ENCODE measurements at regions not wholly inside any gene's neighbourhood (a gene's known extent, or its start where the extent isn't known, plus 50 kb on each side); places are given as distances from the start of the nearest gene placed in this dataset.

- DNase-seq = no peak
Observed at GRCh38 chr13:78325585-78325984, 277.8 kb downstream of the POU4F1 start.

GRCh38 chr13:78323848-78324247 is 279.5 kb downstream of the POU4F1 start:
- DNase-seq = no peak

- DNase-seq = no peak
Observed at GRCh38 chr13:78323040-78323439, 280.3 kb downstream of the POU4F1 start.

- no peak for DNase-seq
Observed at GRCh38 chr13:78319101-78319627, 284.2 kb downstream of the POU4F1 start.

GRCh38 chr13:78317030-78317429 is 286.3 kb downstream of the POU4F1 start:
- no peak for DNase-seq

GRCh38 chr13:78309497-78310180 is 293.7 kb downstream of the POU4F1 start:
- DNase-seq = no peak

- DNase-seq = no peak
Observed at GRCh38 chr13:78306519-78307206, 296.7 kb downstream of the POU4F1 start.

- no peak for DNase-seq
Observed at GRCh38 chr13:78305171-78305570, 298.2 kb downstream of the POU4F1 start.

GRCh38 chr13:78299832-78300623 is 303.3 kb downstream of the POU4F1 start:
- no peak for DNase-seq

- no peak for DNase-seq
Observed at GRCh38 chr13:78298657-78299056, 304.7 kb downstream of the POU4F1 start.

- DNase-seq = no peak
Observed at GRCh38 chr13:78286748-78287147, 316.6 kb downstream of the POU4F1 start.

- DNase-seq = no peak
Observed at GRCh38 chr13:78265098-78265497, 338.3 kb downstream of the POU4F1 start.

GRCh38 chr13:78258304-78258703 is 339.7 kb upstream of the EDNRB start:
- DNase-seq = no peak

- no peak for DNase-seq
Observed at GRCh38 chr13:78256484-78256883, 337.9 kb upstream of the EDNRB start.

- no peak for DNase-seq
Observed at GRCh38 chr13:78254113-78254512, 335.5 kb upstream of the EDNRB start.

GRCh38 chr13:78247362-78247761 is 328.7 kb upstream of the EDNRB start:
- DNase-seq = no peak

GRCh38 chr13:78241278-78241919 is 322.8 kb upstream of the EDNRB start:
- peak; percentile 16 for DNase-seq

- no peak for DNase-seq
Observed at GRCh38 chr13:78239714-78240113, 321.1 kb upstream of the EDNRB start.

GRCh38 chr13:78238911-78239310 is 320.3 kb upstream of the EDNRB start:
- DNase-seq = peak; percentile 28

- DNase-seq = no peak
Observed at GRCh38 chr13:78228940-78229339, 310.3 kb upstream of the EDNRB start.

GRCh38 chr13:78228211-78228610 is 309.6 kb upstream of the EDNRB start:
- no peak for DNase-seq

GRCh38 chr13:78227709-78228108 is 309.1 kb upstream of the EDNRB start:
- DNase-seq = no peak

- DNase-seq = no peak
Observed at GRCh38 chr13:78215458-78216108, 297.0 kb upstream of the EDNRB start.
